SH-SY5Y (cell line): ENCODE measurements at regions not wholly inside any gene's neighbourhood (a gene's known extent, or its start where the extent isn't known, plus 50 kb on each side); places are given as distances from the start of the nearest gene placed in this dataset.

ENCODE experiments used
- GATA2 ChIP-seq: IDR thresholded peaks from 2 replicates; pipeline ENCODE4 v1.6.1; 2011; ENCODE audit warnings: mild to moderate bottlenecking, low read depth, low read length
- GATA3 ChIP-seq: IDR thresholded peaks from 2 replicates; pipeline ENCODE4 v1.6.1; 2011; ENCODE audit warnings: low read depth, mild to moderate bottlenecking, low read length, moderate library complexity

GRCh38 chr17:73962308-73962707 is 241.2 kb upstream of the RPL38 start:
- TF ChIP-seq GATA3 (no peak), GATA2 (no peak)

- no peak for TF ChIP-seq GATA2
- TF ChIP-seq GATA3: no peak
These were observed 234.8 kb upstream of the RPL38 start for GRCh38 chr17:73968680-73969079.

- TF ChIP-seq GATA3: no peak
- no peak for TF ChIP-seq GATA2
These were observed 233.5 kb upstream of the RPL38 start for GRCh38 chr17:73969956-73970355.

- TF ChIP-seq GATA3 (no peak), GATA2 (no peak)
These were observed 232.4 kb upstream of the RPL38 start for GRCh38 chr17:73971127-73971526.

DNA sequence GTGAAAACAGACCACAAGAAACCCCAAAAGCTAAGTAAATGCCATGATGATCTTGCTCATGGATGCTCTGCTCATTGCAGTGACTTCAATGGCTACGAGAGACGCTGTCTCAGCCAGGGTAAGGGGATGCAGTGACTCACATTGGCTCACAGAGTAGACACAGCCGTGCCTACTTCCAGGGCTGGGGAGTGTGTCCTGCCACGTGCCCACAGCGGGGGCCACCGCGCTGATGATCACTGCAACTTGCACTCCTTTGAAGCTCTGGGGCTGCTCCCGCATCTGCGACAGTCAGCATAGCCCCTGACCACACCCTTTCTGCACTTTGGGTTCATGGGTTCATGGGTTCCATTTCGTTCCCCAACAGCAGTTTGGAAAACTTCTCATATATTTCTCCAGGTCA is 231.4 kb upstream of the RPL38 start:
- TF ChIP-seq GATA2 (no peak), GATA3 (no peak)

GRCh38 chr17:73972901-73973300 is 230.6 kb upstream of the RPL38 start:
- TF ChIP-seq GATA3 (no peak), GATA2 (no peak)

DNA sequence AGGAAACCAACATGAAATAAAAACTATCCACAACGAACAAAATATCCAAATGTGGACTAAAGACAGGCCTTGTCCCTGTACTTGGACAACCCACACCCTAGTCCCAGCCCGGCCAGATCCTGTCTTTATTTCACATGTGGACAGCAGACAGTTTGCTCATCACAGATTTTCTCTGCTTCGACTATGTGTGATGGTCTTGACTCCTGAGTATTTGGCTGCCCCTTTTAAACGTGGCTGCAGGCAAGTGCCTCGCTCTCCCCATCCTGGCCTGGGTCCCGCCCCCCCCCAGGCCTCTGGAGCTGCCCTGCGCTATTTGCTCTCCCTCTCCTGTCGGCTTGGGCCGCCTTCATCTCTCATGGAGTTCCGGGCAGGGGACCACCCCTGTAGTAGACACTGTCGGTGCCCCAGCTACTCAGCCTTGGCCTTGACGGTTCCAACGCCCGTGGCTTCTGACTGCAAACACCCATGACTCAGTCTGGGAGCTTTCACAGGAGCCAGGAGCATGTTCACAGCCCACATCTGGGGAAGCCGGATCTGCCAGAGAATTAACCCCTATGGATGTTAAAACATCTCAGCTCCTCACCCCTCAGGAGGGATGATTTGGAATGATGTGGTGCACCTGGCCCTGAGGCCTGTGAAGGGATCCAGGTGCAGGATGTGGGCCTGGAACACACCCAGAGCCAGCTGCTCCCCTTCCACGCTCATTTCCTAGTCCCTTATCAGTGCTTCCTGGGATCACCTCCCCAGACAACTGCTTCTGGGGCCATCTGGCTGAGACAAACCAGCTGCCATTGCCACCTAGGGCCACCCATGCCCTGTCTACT is 229.7 kb upstream of the RPL38 start:
- TF ChIP-seq GATA2 (peak; percentile 79), GATA3 (no peak)

GRCh38 chr17:73974536-73974935 is 228.9 kb upstream of the RPL38 start:
- TF ChIP-seq GATA3: no peak
- no peak for TF ChIP-seq GATA2

DNA sequence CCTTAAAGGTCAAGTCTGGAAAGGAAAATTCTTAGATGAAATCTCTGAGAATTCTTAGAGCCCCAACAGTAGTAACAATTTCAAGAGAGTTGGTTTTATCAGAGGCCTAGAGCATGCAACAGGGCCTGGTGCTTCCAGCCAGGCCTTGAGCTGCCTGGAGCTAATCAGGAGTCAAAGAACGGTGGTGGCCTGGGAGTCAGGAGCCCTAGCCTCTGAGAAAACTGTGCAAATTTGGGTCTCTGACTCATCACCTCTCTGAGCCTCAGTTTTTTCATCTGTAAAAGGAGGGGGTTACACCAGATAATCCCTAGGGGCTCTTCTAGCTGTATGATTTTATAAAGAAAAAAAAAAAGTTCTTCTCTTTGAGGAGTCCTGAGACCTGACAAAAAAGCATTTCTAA is 227.3 kb upstream of the RPL38 start:
- no peak for TF ChIP-seq GATA2
- TF ChIP-seq GATA3: no peak

GRCh38 chr17:73976676-73977521 is 226.6 kb upstream of the RPL38 start:
- TF ChIP-seq GATA3: no peak

DNA sequence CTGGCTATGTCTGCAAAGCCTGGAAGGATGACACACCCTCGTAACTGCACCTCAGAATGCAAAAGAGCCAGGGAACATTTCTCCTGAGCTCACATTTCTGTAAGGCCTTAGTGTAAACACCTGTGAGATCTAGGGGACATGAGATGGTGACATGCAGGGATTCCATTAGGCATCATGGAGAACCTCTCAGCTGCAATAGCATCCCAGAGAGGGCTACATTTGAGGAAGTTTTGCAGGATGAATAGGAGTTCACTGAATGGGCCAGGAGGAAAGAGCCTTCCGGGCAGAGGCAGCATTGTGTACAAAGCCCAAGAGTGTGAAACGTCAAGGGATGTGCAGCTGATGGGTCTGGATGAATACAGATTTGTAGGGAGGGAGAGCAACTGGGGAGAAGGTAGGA is 223.0 kb upstream of the RPL38 start:
- TF ChIP-seq GATA3: no peak
- TF ChIP-seq GATA2: no peak

DNA sequence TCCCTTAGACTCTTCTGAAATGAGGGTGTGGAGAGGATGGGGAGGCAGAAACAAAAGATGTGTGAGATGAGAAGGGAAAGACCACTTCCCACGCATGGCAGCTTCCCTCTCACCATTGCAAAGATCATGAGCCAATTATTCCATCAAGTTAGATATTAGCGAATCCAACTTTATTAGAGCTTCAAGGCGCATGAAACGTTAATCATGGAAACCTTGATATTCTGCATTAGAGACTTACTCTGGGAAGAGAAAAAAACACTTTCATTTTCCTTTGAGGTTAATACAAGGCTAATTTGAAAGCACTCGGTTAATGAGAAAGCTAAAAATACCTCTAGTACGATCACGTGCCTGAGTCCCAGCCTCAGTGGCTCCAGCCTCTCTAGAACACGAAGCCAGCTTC is 220.6 kb upstream of the RPL38 start:
- TF ChIP-seq GATA2 (no peak), GATA3 (no peak)

- TF ChIP-seq GATA3: no peak
- TF ChIP-seq GATA2: no peak
These were observed 219.7 kb upstream of the RPL38 start for GRCh38 chr17:73983621-73984400.

DNA sequence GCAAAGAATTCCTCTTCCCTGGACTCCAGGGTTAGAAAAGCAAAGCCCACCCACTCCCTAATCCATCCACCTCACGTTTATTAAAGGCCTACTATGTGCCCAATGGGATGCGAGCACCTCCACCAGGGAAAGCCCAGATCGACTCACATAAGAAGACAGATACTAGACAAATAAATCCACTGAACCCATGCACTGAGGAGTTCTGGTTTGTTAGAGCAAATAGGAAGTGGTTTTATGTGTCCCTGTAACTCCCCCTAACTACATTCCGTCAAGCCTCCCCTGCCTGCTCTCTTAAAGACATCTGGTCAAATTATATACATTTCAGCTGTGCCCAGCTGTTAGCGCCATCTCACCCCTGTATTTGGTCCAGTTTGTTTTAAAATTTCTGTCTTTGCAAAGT is 218.5 kb upstream of the RPL38 start:
- TF ChIP-seq GATA2 (no peak), GATA3 (no peak)

- TF ChIP-seq GATA2: no peak
- no peak for TF ChIP-seq GATA3
These were observed 217.9 kb upstream of the RPL38 start for GRCh38 chr17:73985466-73986015.
